ENCODE measurements at regions not wholly inside any gene's neighbourhood (a gene's known extent, or its start where the extent isn't known, plus 50 kb on each side); places are given as distances from the start of the nearest gene placed in this dataset.

DNA sequence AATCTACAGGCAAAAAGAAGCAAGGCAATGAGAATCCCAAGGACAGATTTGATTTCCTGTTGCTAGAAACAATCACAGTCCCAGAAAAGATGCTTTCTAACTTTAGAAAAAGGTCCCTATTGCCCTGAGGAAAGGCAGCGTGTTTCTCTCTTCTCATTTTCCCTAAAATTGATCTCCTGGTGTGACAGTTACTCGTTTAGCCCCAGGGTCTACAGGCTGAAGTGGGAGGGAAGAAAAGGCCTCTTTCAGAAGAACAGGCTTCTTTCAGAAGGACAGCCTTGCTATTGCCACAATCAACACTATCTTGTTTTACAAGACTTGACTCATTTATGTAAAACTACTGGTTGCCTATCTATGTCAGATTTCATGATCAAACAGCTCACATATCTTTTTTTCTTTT, 121.8 kb upstream of the OR4E1 start (continued):
- TF ChIP-seq, protein P1, sequence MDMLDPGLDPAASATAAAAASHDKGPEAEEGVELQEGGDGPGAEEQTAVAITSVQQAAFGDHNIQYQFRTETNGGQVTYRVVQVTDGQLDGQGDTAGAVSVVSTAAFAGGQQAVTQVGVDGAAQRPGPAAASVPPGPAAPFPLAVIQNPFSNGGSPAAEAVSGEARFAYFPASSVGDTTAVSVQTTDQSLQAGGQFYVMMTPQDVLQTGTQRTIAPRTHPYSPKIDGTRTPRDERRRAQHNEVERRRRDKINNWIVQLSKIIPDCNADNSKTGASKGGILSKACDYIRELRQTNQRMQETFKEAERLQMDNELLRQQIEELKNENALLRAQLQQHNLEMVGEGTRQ (IDR thresholded peaks at IDR 0.05; ENCODE audit: low read length): no peak
- TF ChIP-seq KDM4A (IDR thresholded peaks at IDR 0.05; ENCODE audit: low read depth, low read length, severe bottlenecking) (no peak), SP2 (IDR thresholded peaks at IDR 0.05; ENCODE audit: low read length) (no peak), SUZ12 (IDR thresholded peaks at IDR 0.05; ENCODE audit: low read length) (no peak), RBBP5 (IDR thresholded peaks at IDR 0.05; ENCODE audit: borderline replicate concordance, low read depth, low read length) (no peak)
